ENCODE measurements at regions not wholly inside any gene's neighbourhood (a gene's known extent, or its start where the extent isn't known, plus 50 kb on each side); places are given as distances from the start of the nearest gene placed in this dataset.

- no peaks in the 10 kb centered on the region for H3K9me3 ChIP-seq
- no peaks in the 10 kb centered on the region for H3K36me3 ChIP-seq
- no peak overlapping the region for H3K27ac ChIP-seq
- DNase-seq (ENCODE audit: low spot score), result no peak
- no peak overlapping the region for H3K4me3 ChIP-seq
- no peaks in the 10 kb centered on the region for H3K27me3 ChIP-seq
- no peak for TF ChIP-seq CTCF (IDR thresholded peaks at IDR 0.05)
- no peaks in the 10 kb centered on the region for H3K4me1 ChIP-seq
Observed at GRCh38 chr9:108012886-108013665, 523.5 kb upstream of the KLF4 start.

GRCh38 chr9:108012405-108012804, 522.8 kb upstream of the KLF4 start:
- no peak overlapping the region for H3K4me3 ChIP-seq
- no peaks in the 10 kb centered on the region for H3K9me3 ChIP-seq
- H3K4me1 ChIP-seq, result no peaks in the 10 kb centered on the region
- no peak overlapping the region for H3K27ac ChIP-seq
- no peaks in the 10 kb centered on the region for H3K36me3 ChIP-seq
- DNase-seq (ENCODE audit: low spot score), result no peak
- no peak for TF ChIP-seq CTCF (IDR thresholded peaks at IDR 0.05)
- H3K27me3 ChIP-seq, result no peaks in the 10 kb centered on the region

GRCh38 chr9:108003526-108003925, 514.0 kb upstream of the KLF4 start:
- TF ChIP-seq CTCF (IDR thresholded peaks at IDR 0.05), result no peak

GRCh38 chr9:108002371-108002956, 512.9 kb upstream of the KLF4 start:
- H3K27me3 ChIP-seq, result no peaks in the 10 kb centered on the region
- H3K27ac ChIP-seq, result peak overlapping the region in 1 of 2 donors; percentile 28
- no peak for DNase-seq (ENCODE audit: low spot score)
- H3K4me1 ChIP-seq, result no peaks in the 10 kb centered on the region
- H3K4me3 ChIP-seq, result no peak overlapping the region
- no peak for TF ChIP-seq CTCF (IDR thresholded peaks at IDR 0.05)
- no peaks in the 10 kb centered on the region for H3K9me3 ChIP-seq
- no peaks in the 10 kb centered on the region for H3K36me3 ChIP-seq

More at GRCh38 chr9:108003526-108003925, 514.0 kb upstream of the KLF4 start:
- Histone ChIP-seq H3K9me3 (no peaks in the 10 kb centered on the region), H3K27ac (no peak overlapping the region), H3K27me3 (no peaks in the 10 kb centered on the region), H3K36me3 (no peaks in the 10 kb centered on the region), H3K4me1 (no peaks in the 10 kb centered on the region), H3K4me3 (no peak overlapping the region)
- no peak for DNase-seq (ENCODE audit: low spot score)

- Histone ChIP-seq H3K4me3 (no peak overlapping the region), H3K27me3 (no peaks in the 10 kb centered on the region), H3K4me1 (no peaks in the 10 kb centered on the region), H3K9me3 (no peaks in the 10 kb centered on the region), H3K36me3 (no peaks in the 10 kb centered on the region), H3K27ac (no peak overlapping the region)
- no peak for TF ChIP-seq CTCF (IDR thresholded peaks at IDR 0.05)
- no peak for DNase-seq (ENCODE audit: low spot score)
Observed at GRCh38 chr9:108001237-108001636, 511.7 kb upstream of the KLF4 start.
